Mesenchymal stem cell (in vitro differentiated cells and primary cell): ENCODE measurements at regions not wholly inside any gene's neighbourhood (a gene's known extent, or its start where the extent isn't known, plus 50 kb on each side); places are given as distances from the start of the nearest gene placed in this dataset. TPM values are rescaled to one million over a fixed set of nuclear protein-coding genes. Genes with fewer than 3 reads are reported as not detected.

Experiments used
- DNase-seq: peaks from one replicate; pipeline ENCODE4 v3.0.0-alpha.2; 2013
- H2AFZ ChIP-seq: one replicate; pipeline ENCODE4 v1.6.1; 2013; ENCODE audit warnings: low read depth, mild to moderate bottlenecking, control low read depth, inconsistent platforms, low read length, moderate library complexity
- H2AK5ac ChIP-seq: 2 replicates; pipeline ENCODE4 v1.6.1; 2013; ENCODE audit warnings: low read length, moderate library complexity, mild to moderate bottlenecking, inconsistent platforms; ENCODE audit not compliant: severe bottlenecking
- H2BK120ac ChIP-seq: one replicate; pipeline ENCODE4 v1.6.1; 2013; ENCODE audit warnings: low read depth, mild to moderate bottlenecking, inconsistent platforms, low read length, moderate library complexity
- H2BK12ac ChIP-seq, 2 experiments: one replicate each; pipeline ENCODE4 v1.6.1; 2013; ENCODE audit warnings: inconsistent platforms in 2 of 2, low read length in 2 of 2, mild to moderate bottlenecking in 2 of 2, moderate library complexity in 2 of 2, control low read depth in 1 of 2
- H2BK15ac ChIP-seq: one replicate; pipeline ENCODE4 v1.6.1; 2013; ENCODE audit warnings: mild to moderate bottlenecking, low read depth, inconsistent platforms; ENCODE audit not compliant: poor library complexity, severe bottlenecking
- H2BK5ac ChIP-seq: 2 replicates; pipeline ENCODE4 v1.6.1; 2013; ENCODE audit warnings: low read depth, mild to moderate bottlenecking, low read length, control low read depth, inconsistent platforms; ENCODE audit not compliant: poor library complexity, severe bottlenecking
- H3K14ac ChIP-seq, 2 experiments: one replicate each; pipeline ENCODE4 v1.6.1; 2013; ENCODE audit warnings: inconsistent platforms in 2 of 2, low read length in 2 of 2, control low read depth in 1 of 2, mild to moderate bottlenecking in 1 of 2, moderate library complexity in 1 of 2
- H3K18ac ChIP-seq, 2 experiments: one replicate each; pipeline ENCODE4 v1.6.1; 2013; ENCODE audit warnings: inconsistent platforms in 2 of 2, low read length in 2 of 2, control low read depth in 1 of 2, low read depth in 1 of 2, mild to moderate bottlenecking in 1 of 2
- H3K23ac ChIP-seq, 2 experiments: one replicate each; pipeline ENCODE4 v1.6.1; 2013; ENCODE audit warnings: inconsistent platforms in 2 of 2, low read length in 2 of 2, mild to moderate bottlenecking in 2 of 2, moderate library complexity in 2 of 2, control low read depth in 1 of 2
- H3K27ac ChIP-seq: 2 replicates; pipeline ENCODE4 v1.5.1; 2013; ENCODE audit warnings: mild to moderate bottlenecking, moderate library complexity, low read length, control low read depth, inconsistent platforms; ENCODE audit not compliant: poor library complexity, severe bottlenecking
- H3K27me3 ChIP-seq, 2 experiments: 2 replicates each; pipeline versions ENCODE4 v1.6.1 to v1.7.0; 2013; ENCODE audit warnings: low read length in 2 of 2, mild to moderate bottlenecking in 2 of 2, moderate library complexity in 2 of 2, control low read depth in 1 of 2, inconsistent platforms in 1 of 2; ENCODE audit not compliant: control insufficient read depth in 1 of 2, insufficient read depth in 1 of 2
- H3K36me3 ChIP-seq, 2 experiments: 2 replicates each; pipeline versions ENCODE4 v1.6.1 to v1.7.0; 2013; ENCODE audit warnings: low read length in 2 of 2, control low read depth in 1 of 2, inconsistent platforms in 1 of 2, low read depth in 1 of 2, mild to moderate bottlenecking in 1 of 2; ENCODE audit not compliant: insufficient read depth in 2 of 2, control insufficient read depth in 1 of 2
- H3K4ac ChIP-seq, 2 experiments: one replicate each; pipeline ENCODE4 v1.6.1; 2013; ENCODE audit warnings: inconsistent platforms in 2 of 2, low read length in 2 of 2, mild to moderate bottlenecking in 2 of 2, moderate library complexity in 2 of 2, control low read depth in 1 of 2, low read depth in 1 of 2
- H3K4me1 ChIP-seq: 2 replicates; pipeline ENCODE4 v1.6.1; 2013; ENCODE audit warnings: low read depth, low read length, control low read depth; ENCODE audit not compliant: control insufficient read depth, insufficient read depth
- H3K4me2 ChIP-seq: 2 replicates; pipeline ENCODE4 v1.6.1; 2013; ENCODE audit warnings: low read length, mild to moderate bottlenecking, inconsistent platforms; ENCODE audit not compliant: poor library complexity, severe bottlenecking
- H3K4me3 ChIP-seq, 2 experiments: 2 replicates each; pipeline versions ENCODE4 v1.5.1 to v1.7.0; 2013; ENCODE audit warnings: low read length in 2 of 2, mild to moderate bottlenecking in 2 of 2, control low read depth in 1 of 2, low read depth in 1 of 2; ENCODE audit not compliant: insufficient read depth in 1 of 2
- H3K79me1 ChIP-seq: replicated peaks from 2 replicates; pipeline ENCODE4 v1.6.1; 2013; ENCODE audit warnings: mild to moderate bottlenecking, control low read depth, low read length, inconsistent platforms; ENCODE audit not compliant: poor library complexity, severe bottlenecking
- H3K9ac ChIP-seq: 2 replicates; pipeline ENCODE4 v1.7.0; 2013; ENCODE audit warnings: mild to moderate bottlenecking, low read length, moderate library complexity
- H3K9me3 ChIP-seq: 2 replicates; pipeline ENCODE4 v1.7.0; 2013; ENCODE audit warnings: mild to moderate bottlenecking, low read length; ENCODE audit not compliant: control insufficient read depth
- H4K8ac ChIP-seq: one replicate; pipeline ENCODE4 v1.6.1; 2013; ENCODE audit warnings: inconsistent platforms, mild to moderate bottlenecking, low read length, moderate library complexity
- H4K91ac ChIP-seq: one replicate; pipeline ENCODE4 v1.6.1; 2013; ENCODE audit warnings: mild to moderate bottlenecking, low read length, inconsistent platforms
- WGBS: methylation state at CpG from one replicate; pipeline ENCODE4 v1.1.7; 2013; ENCODE audit warnings: mixed read lengths; 5-methylcytosine and 5-hydroxymethylcytosine counted together
- small RNA-seq: library from polyadenylated mRNA; stranded (forward); fragments of <200 nt; extraction: miRNeasy Mini kit (QIAGEN cat#:217004); gene quantifications from one replicate; pipeline ENCODE3, GENCODE V24; 2013; ENCODE audit warnings: low read depth

GRCh38 chr13:91295712-91296410, 51.6 kb upstream of the MIR17HG start:
- no peak overlapping the region for H3K18ac ChIP-seq
- no peaks in the 10 kb centered on the region for H3K79me1 ChIP-seq
- H3K9ac ChIP-seq: no peak overlapping the region
- no peaks in the 10 kb centered on the region for H3K36me3 ChIP-seq
- H2BK120ac ChIP-seq: no peak overlapping the region
- H2AFZ ChIP-seq: no peak overlapping the region
- no peak overlapping the region for H2BK15ac ChIP-seq
- no peak overlapping the region for H3K4ac ChIP-seq
- no peak overlapping the region for H3K14ac ChIP-seq
- no peak for DNase-seq
- no peak overlapping the region for H3K23ac ChIP-seq
- no peaks in the 10 kb centered on the region for H3K4me1 ChIP-seq
- no peak overlapping the region for H3K27ac ChIP-seq
- no peak overlapping the region for H4K8ac ChIP-seq
- H3K4me3 ChIP-seq: no peak overlapping the region
- no peak overlapping the region for H2AK5ac ChIP-seq
- WGBS: 90% methylated on average over 11 of the region's 15 CpGs
- H3K4me2 ChIP-seq: no peak overlapping the region
- no peak overlapping the region for H2BK5ac ChIP-seq
- H2BK12ac ChIP-seq: no peak overlapping the region
- no peaks in the 10 kb centered on the region for H3K9me3 ChIP-seq
- no peaks in the 10 kb centered on the region for H3K27me3 ChIP-seq
- no peak overlapping the region for H4K91ac ChIP-seq

DNA sequence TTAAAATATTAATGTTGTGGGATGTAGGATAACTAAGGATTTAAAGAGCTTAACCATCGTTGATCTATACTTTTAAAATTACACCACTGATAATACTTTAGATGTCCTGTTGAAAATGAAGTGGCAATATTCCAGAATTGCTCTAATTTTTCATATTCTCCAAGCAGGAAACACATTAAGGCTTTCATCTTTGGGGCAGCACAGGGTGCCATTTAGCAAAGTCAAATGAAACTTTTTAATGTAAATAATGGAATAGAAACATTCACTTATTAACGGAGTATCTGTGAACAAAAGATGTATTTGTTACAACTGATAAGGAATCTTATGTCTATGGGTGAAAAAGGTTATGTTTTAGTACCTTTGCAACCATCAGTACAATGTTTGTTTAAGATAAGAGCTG, 50.0 kb upstream of the MIR17HG start:
- Histone ChIP-seq H2AFZ (no peak overlapping the region), H2BK120ac (no peak overlapping the region), H2AK5ac (no peak overlapping the region), H3K9me3 (no peaks in the 10 kb centered on the region), H4K91ac (no peak overlapping the region), H3K27ac (no peak overlapping the region), H3K14ac (no peak overlapping the region), H3K23ac (no peak overlapping the region), H3K4ac (no peak overlapping the region), H3K27me3 (no peaks in the 10 kb centered on the region), H3K9ac (no peak overlapping the region), H4K8ac (no peak overlapping the region), H3K36me3 (no peaks in the 10 kb centered on the region), H3K4me1 (no peaks in the 10 kb centered on the region), H3K79me1 (no peaks in the 10 kb centered on the region), H3K4me2 (no peak overlapping the region), H2BK5ac (no peak overlapping the region), H2BK12ac (no peak overlapping the region), H3K4me3 (no peak overlapping the region), H2BK15ac (no peak overlapping the region), H3K18ac (no peak overlapping the region)
- 80% methylated on average over 1 of the region's 2 CpGs for WGBS
- no peak for DNase-seq

Small RNAs in the stretch of these regions (small RNA-seq; reads per million reads assigned to genes)
- gene AL445647.2 (not detected), gene BRK1P2 (not detected), gene RF00212 (not detected), gene RNA5SP34 (not detected), gene RNU6-75P (not detected)
